GM23338 (cell line): ENCODE measurements at regions not wholly inside any gene's neighbourhood (a gene's known extent, or its start where the extent isn't known, plus 50 kb on each side); places are given as distances from the start of the nearest gene placed in this dataset.

ENCODE experiments used
- ATAC-seq: fragments of 200-7000 bp; cut with Tn5 transposase; 3 replicates; pipeline ENCODE4 v1.9.1; 2020
- DNase-seq: peaks from one replicate; pipeline ENCODE4 v3.0.0-alpha.2; 2015; ENCODE audit warnings: low spot score
- H2AFZ ChIP-seq: fragments of 200-600 bp; sonication (generic); 2 replicates; pipeline ENCODE4 v1.8.0; 2016; ENCODE audit warnings: antibody characterized with exemption, mild to moderate bottlenecking, moderate library complexity
- H3F3A ChIP-seq: fragments of 200-600 bp; sonication (generic); replicated peaks from 2 replicates; pipeline ENCODE4 v1.8.0; 2017; ENCODE audit warnings: antibody characterized with exemption, mixed run types, low read depth
- H3K27ac ChIP-seq: fragments of 200-600 bp; sonication (generic); 2 replicates; pipeline ENCODE4 v1.6.1; 2016; ENCODE audit warnings: low read depth
- H3K27me3 ChIP-seq: fragments of 200-600 bp; sonication (generic); 2 replicates; pipeline ENCODE4 v1.8.0; 2016; ENCODE audit warnings: mild to moderate bottlenecking, mixed run types, moderate library complexity; ENCODE audit not compliant: insufficient read depth
- H3K36me3 ChIP-seq: fragments of 200-600 bp; sonication (generic); 2 replicates; pipeline ENCODE4 v1.8.0; 2016; ENCODE audit warnings: mild to moderate bottlenecking; ENCODE audit not compliant: insufficient read depth
- H3K4me1 ChIP-seq: fragments of 200-600 bp; sonication (generic); 2 replicates; pipeline ENCODE4 v1.8.0; 2016; ENCODE audit warnings: mild to moderate bottlenecking, moderate library complexity; ENCODE audit not compliant: insufficient read depth
- H3K4me2 ChIP-seq: fragments of 200-600 bp; sonication (generic); 2 replicates; pipeline ENCODE4 v1.7.1; 2017; ENCODE audit warnings: mixed run types
- H3K4me3 ChIP-seq: fragments of 200-600 bp; sonication (generic); 2 replicates; pipeline ENCODE4 v1.6.1; 2016; ENCODE audit warnings: mixed run types
- H3K79me2 ChIP-seq: fragments of 200-600 bp; sonication (generic); replicated peaks from 2 replicates; pipeline ENCODE4 v1.8.0; 2017; ENCODE audit warnings: mild to moderate bottlenecking; ENCODE audit not compliant: insufficient read depth
- H3K9me2 ChIP-seq: fragments of 200-600 bp; sonication (generic); 2 replicates; pipeline ENCODE4 v1.8.0; 2017; ENCODE audit not compliant: insufficient read depth
- H4K20me1 ChIP-seq: fragments of 200-600 bp; sonication (generic); replicated peaks from 2 replicates; pipeline ENCODE4 v1.8.0; 2017; ENCODE audit warnings: mild to moderate bottlenecking; ENCODE audit not compliant: insufficient read depth
- H3K27ac Mint-ChIP-seq: 2 replicates; pipeline ENCODE4 v1.8.0; 2020; ENCODE audit warnings: inconsistent platforms, mild to moderate bottlenecking, moderate library complexity, mixed read lengths
- H3K27me3 Mint-ChIP-seq: 3 replicates; pipeline ENCODE4 v1.8.0; 2022; ENCODE audit warnings: low read depth, mild to moderate bottlenecking, moderate library complexity, mixed read lengths, inconsistent platforms; ENCODE audit not compliant: insufficient read depth, poor library complexity
- H3K36me3 Mint-ChIP-seq: 3 replicates; pipeline ENCODE4 v1.8.0; 2021; ENCODE audit warnings: low read depth, mild to moderate bottlenecking, inconsistent platforms, moderate library complexity, mixed read lengths
- H3K4me1 Mint-ChIP-seq: 3 replicates; pipeline ENCODE4 v1.8.0; 2020; ENCODE audit warnings: mild to moderate bottlenecking, inconsistent platforms, mixed read lengths
- H3K4me3 Mint-ChIP-seq: 3 replicates; pipeline ENCODE4 v1.8.0; 2021; ENCODE audit warnings: moderate library complexity, mild to moderate bottlenecking, inconsistent platforms, mixed read lengths
- H3K9me3 Mint-ChIP-seq: 3 replicates; pipeline ENCODE4 v1.8.0; 2020; ENCODE audit warnings: moderate library complexity, mild to moderate bottlenecking, inconsistent platforms, mixed read lengths
- CREB1 ChIP-seq: fragments of 250-450 bp; sonication (Bioruptor Pico); IDR thresholded peaks from 2 replicates; pipeline ENCODE4 v1.5.0; 2020; ENCODE audit warnings: low read depth, mild to moderate bottlenecking, moderate library complexity
- CTCF ChIP-seq, 2 experiments: fragments of 200-600 bp in 1 of 2; sonication (generic) in 1 of 2; conservative IDR thresholded peaks; 2 replicates each; pipeline versions ENCODE4 v1.5.1 to v1.6.1; 2016 to 2017; ENCODE audit warnings: antibody characterized with exemption in 2 of 2, low read depth in 2 of 2, mild to moderate bottlenecking in 2 of 2, moderate library complexity in 1 of 2
- ETS1 ChIP-seq: IDR thresholded peaks from 2 replicates; pipeline ENCODE4 v1.6.1; 2016; ENCODE audit warnings: antibody characterized with exemption
- EZH2 ChIP-seq: fragments of 200-600 bp; sonication (generic); IDR thresholded peaks from one replicate; pipeline ENCODE4 v1.8.0; 2017; ENCODE audit warnings: antibody characterized with exemption, mild to moderate bottlenecking, low read depth; ENCODE audit not compliant: unreplicated experiment
- EZH2phosphoT487 ChIP-seq: fragments of 200-600 bp; sonication (generic); IDR thresholded peaks from one replicate; pipeline ENCODE4 v1.8.1; 2018; ENCODE audit warnings: antibody characterized with exemption; ENCODE audit not compliant: unreplicated experiment
- JUNB ChIP-seq: IDR thresholded peaks from one replicate; pipeline ENCODE4 v1.6.1; 2016; ENCODE audit warnings: antibody characterized with exemption; ENCODE audit not compliant: unreplicated experiment
- NANOG ChIP-seq: IDR thresholded peaks from 2 replicates; pipeline ENCODE4 v1.6.1; 2016; ENCODE audit warnings: antibody characterized with exemption, borderline replicate concordance
- POLR2AphosphoS5 ChIP-seq: IDR thresholded peaks from 2 replicates; pipeline ENCODE4 v1.6.1; 2016; ENCODE audit warnings: antibody characterized with exemption, low read depth
- REST ChIP-seq: IDR thresholded peaks from one replicate; pipeline ENCODE4 v1.6.1; 2018; ENCODE audit warnings: antibody characterized with exemption; ENCODE audit not compliant: unreplicated experiment
- STAT1 ChIP-seq: IDR thresholded peaks from one replicate; pipeline ENCODE4 v1.6.1; 2016; ENCODE audit warnings: antibody characterized with exemption; ENCODE audit not compliant: unreplicated experiment
- ZNF114 ChIP-seq: fragments of 250-450 bp; sonication (Bioruptor Pico); IDR thresholded peaks from 2 replicates; pipeline ENCODE4 v1.5.0; 2020; ENCODE audit warnings: mild to moderate bottlenecking, moderate library complexity
- ZNF331 ChIP-seq: fragments of 250-450 bp; sonication (Bioruptor Pico); IDR thresholded peaks from 2 replicates; pipeline ENCODE4 v1.5.0; 2020; ENCODE audit warnings: low read depth, mild to moderate bottlenecking, moderate library complexity
- ZNF462 ChIP-seq: fragments of 250-450 bp; sonication (Bioruptor Pico); IDR thresholded peaks from 2 replicates; pipeline ENCODE4 v1.5.0; 2020; ENCODE audit warnings: mild to moderate bottlenecking, moderate library complexity

GRCh38 chr2:83994633-83995179 is 464.4 kb downstream of the SUCLG1 start:
- no peak for ATAC-seq
- TF ChIP-seq JUNB: no peak
- TF ChIP-seq CTCF (conservative IDR thresholded peaks at IDR 0.05; ENCODE audit: low read depth in 2 of 2): no peak
- no peak for TF ChIP-seq ZNF462
- no peak for TF ChIP-seq EZH2phosphoT487
- no peak for TF ChIP-seq ZNF114 (CRISPR knock-in tag)
- TF ChIP-seq EZH2: no peak
- TF ChIP-seq CREB1: no peak
- TF ChIP-seq POLR2AphosphoS5: no peak
- TF ChIP-seq NANOG: no peak
- no peak for TF ChIP-seq STAT1
- no peak for TF ChIP-seq REST
- no peak for TF ChIP-seq ZNF331 (CRISPR knock-in tag)
- TF ChIP-seq ETS1: no peak
- H3K27ac ChIP-seq: no peak overlapping the region
- H3K27me3 Mint-ChIP-seq: no peaks in the 10 kb centered on the region
- no peaks in the 10 kb centered on the region; the same call in 2 of the 3 replicates for H3K36me3 Mint-ChIP-seq
- H3K4me1 Mint-ChIP-seq: no peaks in the 10 kb centered on the region; the same call in 2 of the 3 replicates
- H3K4me3 ChIP-seq: no peak overlapping the region
- H3K4me2 ChIP-seq: no peak overlapping the region
- H3K9me2 ChIP-seq: no peaks in the 10 kb centered on the region
- H3K27me3 ChIP-seq: no peaks in the 10 kb centered on the region
- DNase-seq: no peak
- H4K20me1 ChIP-seq: no peaks in the 10 kb centered on the region
- H3K4me3 Mint-ChIP-seq: no peak overlapping the region
- no peak overlapping the region for H3K27ac Mint-ChIP-seq
- no peak overlapping the region for H2AFZ ChIP-seq
- no peaks in the 10 kb centered on the region for H3K36me3 ChIP-seq
- no peaks in the 10 kb centered on the region for H3F3A ChIP-seq
- H3K9me3 Mint-ChIP-seq: peaks cover under 1% of the 10 kb centered on the region; the same call in 1 of the 3 replicates
- H3K4me1 ChIP-seq: no peaks in the 10 kb centered on the region
- no peaks in the 10 kb centered on the region for H3K79me2 ChIP-seq
